ENCODE measurements at regions not wholly inside any gene's neighbourhood (a gene's known extent, or its start where the extent isn't known, plus 50 kb on each side); places are given as distances from the start of the nearest gene placed in this dataset.

DNA sequence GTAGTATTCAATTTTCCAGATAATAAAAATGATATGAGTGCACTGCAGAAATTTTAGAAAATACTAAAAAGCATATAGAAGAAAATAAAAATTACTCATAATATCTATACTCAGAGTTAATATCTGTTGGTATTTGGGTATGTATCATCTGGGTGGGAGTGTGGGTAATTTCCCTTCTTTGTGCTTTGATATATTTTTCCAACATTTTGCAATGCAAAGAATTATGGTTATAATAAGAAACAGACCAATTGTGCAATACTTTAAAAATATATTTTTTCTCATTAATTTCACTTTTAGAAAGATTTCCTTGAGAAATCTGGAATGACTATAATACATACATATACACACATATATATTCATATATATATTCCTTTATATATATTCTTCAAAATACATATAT is 665.7 kb downstream of the ADGRL2 start:
- H3K4me3 ChIP-seq = no peak overlapping the region
- H3K4me1 ChIP-seq (ENCODE audit: low read depth) = peaks cover 9% of the 10 kb centered on the region
- H3K36me3 ChIP-seq = no peaks in the 10 kb centered on the region
- no peaks in the 10 kb centered on the region for H3K9me3 ChIP-seq (ENCODE audit: low read depth)
- H3K27ac ChIP-seq = no peak overlapping the region
- DNase-seq (ENCODE audit: low read depth in 1 of 2, low spot score in 1 of 2) = no peak
- no peak for TF ChIP-seq CTCF (IDR thresholded peaks at IDR 0.05; ENCODE audit: low read depth, low read length)
- H3K27me3 ChIP-seq = no peaks in the 10 kb centered on the region

- Histone ChIP-seq H3K4me3 (no peak overlapping the region), H3K27ac (no peak overlapping the region), H3K27me3 (no peaks in the 10 kb centered on the region), H3K9me3 (ENCODE audit: low read depth) (no peaks in the 10 kb centered on the region), H3K4me1 (ENCODE audit: low read depth) (peaks cover 9% of the 10 kb centered on the region), H3K36me3 (no peaks in the 10 kb centered on the region)
- DNase-seq (ENCODE audit: low read depth in 1 of 2, low spot score in 1 of 2) = no peak
- no peak for TF ChIP-seq CTCF (IDR thresholded peaks at IDR 0.05; ENCODE audit: low read depth, low read length)
These were observed 664.3 kb downstream of the ADGRL2 start for GRCh38 chr1:82465024-82465423.

DNA sequence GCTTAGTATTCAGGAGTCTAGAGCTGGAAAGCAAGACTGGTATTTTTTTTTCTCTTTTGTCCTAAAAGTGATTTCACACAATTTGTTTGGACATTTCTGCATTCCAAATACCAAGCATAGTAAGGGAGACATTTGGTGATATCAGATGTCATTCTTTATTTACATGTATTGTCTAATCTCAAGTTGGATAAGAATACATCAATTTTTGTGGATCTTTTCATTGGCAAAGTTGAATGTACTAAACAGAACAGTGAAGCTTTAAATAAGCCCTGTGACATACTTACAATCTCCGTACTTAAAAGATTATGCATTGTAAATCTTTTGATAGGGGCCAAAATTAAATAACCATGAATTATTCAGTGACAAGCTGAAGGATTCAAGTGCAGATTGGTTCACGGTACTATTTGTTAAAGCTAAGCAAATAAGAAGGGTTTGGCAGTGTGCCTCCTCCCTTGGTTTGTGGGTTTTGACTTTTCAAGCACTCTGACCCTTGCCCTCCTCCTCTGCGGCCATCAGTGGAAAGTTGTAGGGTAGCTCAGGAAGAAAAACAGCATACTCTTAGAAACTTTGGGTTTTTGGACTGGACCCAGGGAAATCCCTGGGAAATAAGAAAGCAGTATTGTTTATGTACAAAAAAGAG is 663.7 kb downstream of the ADGRL2 start:
- peaks cover 9% of the 10 kb centered on the region for H3K4me1 ChIP-seq (ENCODE audit: low read depth)
- TF ChIP-seq CTCF (IDR thresholded peaks at IDR 0.05; ENCODE audit: low read depth, low read length) = no peak
- H3K36me3 ChIP-seq = no peaks in the 10 kb centered on the region
- H3K4me3 ChIP-seq = no peak overlapping the region
- no peak overlapping the region for H3K27ac ChIP-seq
- H3K27me3 ChIP-seq = no peaks in the 10 kb centered on the region
- DNase-seq (ENCODE audit: low read depth in 1 of 2, low spot score in 1 of 2) = peak; percentile 9 to 40
- H3K9me3 ChIP-seq (ENCODE audit: low read depth) = no peaks in the 10 kb centered on the region

DNA sequence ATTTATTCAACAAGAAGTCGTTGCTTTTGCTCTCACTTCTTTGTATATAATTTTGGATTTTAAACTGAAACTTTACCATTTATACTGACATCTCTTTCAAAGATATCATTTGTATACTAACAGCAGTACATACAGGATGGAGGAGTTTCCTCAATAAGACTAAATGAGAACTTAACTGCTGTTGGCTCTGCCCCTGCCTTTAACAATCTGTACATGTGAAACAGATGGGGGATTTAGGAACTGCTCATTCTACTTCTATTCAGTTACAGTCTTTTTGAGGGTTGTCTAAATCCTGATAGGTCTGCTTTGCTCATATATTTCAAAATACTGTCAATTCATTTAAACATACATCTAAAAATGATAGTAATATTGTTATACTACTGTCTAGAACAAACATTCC is 663.2 kb downstream of the ADGRL2 start:
- no peak for TF ChIP-seq CTCF (IDR thresholded peaks at IDR 0.05; ENCODE audit: low read depth, low read length)
- peaks cover 9% of the 10 kb centered on the region for H3K4me1 ChIP-seq (ENCODE audit: low read depth)
- DNase-seq (ENCODE audit: low read depth in 1 of 2, low spot score in 1 of 2) = no peak

DNA sequence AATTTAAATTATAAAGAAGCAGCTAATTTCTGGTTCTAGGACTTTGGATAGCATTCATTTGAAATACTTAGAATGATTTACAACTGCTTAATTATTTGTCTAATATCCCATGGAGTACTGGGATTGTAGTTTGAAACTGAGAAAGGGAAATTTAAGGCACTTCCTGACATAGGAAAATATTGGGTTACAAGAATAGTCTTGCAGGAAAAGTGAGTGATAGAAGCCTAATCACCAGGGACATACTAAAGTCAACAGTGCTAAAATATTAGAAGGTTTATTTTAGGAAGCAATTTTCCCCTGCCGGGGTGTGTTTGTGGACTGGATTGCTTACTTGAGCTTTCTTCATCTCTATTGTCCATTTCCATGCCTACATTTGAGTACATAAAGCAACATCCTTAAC is 661.6 kb downstream of the ADGRL2 start:
- peaks cover 9% of the 10 kb centered on the region for H3K4me1 ChIP-seq (ENCODE audit: low read depth)
- no peak overlapping the region for H3K4me3 ChIP-seq
- no peak overlapping the region for H3K27ac ChIP-seq
- no peaks in the 10 kb centered on the region for H3K36me3 ChIP-seq
- DNase-seq (ENCODE audit: low read depth in 1 of 2, low spot score in 1 of 2) = no peak
- TF ChIP-seq CTCF (IDR thresholded peaks at IDR 0.05; ENCODE audit: low read depth, low read length) = no peak
- no peaks in the 10 kb centered on the region for H3K27me3 ChIP-seq
- H3K9me3 ChIP-seq (ENCODE audit: low read depth) = no peaks in the 10 kb centered on the region

More for the DNA sequence above, 663.2 kb downstream of the ADGRL2 start:
- Histone ChIP-seq H3K36me3 (no peaks in the 10 kb centered on the region), H3K27me3 (no peaks in the 10 kb centered on the region), H3K9me3 (ENCODE audit: low read depth) (no peaks in the 10 kb centered on the region), H3K4me3 (no peak overlapping the region), H3K27ac (no peak overlapping the region)
